ENCODE measurements at regions not wholly inside any gene's neighbourhood (a gene's known extent, or its start where the extent isn't known, plus 50 kb on each side); places are given as distances from the start of the nearest gene placed in this dataset.

DNA sequence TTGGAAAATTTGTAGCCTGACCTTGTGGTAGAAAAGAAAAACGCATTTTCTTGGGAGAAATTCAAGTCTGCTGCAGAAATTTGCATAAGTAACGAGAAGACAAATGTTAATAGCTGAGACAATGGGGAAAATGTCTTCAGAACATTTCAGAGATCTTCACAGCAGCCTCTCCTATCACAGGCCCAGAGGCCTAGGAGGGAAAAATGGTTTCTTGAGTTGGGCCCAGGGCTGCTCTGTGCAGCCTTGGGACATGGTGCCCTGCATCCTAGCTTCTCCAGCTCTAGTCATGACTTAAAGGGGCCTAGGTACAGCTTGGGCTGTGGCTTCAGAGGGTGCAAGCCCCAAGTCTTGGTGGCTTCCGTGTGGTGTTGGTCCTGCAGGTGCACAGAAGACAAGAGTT is 104.2 kb downstream of the ZNF621 start:
- TF ChIP-seq, protein P1, sequence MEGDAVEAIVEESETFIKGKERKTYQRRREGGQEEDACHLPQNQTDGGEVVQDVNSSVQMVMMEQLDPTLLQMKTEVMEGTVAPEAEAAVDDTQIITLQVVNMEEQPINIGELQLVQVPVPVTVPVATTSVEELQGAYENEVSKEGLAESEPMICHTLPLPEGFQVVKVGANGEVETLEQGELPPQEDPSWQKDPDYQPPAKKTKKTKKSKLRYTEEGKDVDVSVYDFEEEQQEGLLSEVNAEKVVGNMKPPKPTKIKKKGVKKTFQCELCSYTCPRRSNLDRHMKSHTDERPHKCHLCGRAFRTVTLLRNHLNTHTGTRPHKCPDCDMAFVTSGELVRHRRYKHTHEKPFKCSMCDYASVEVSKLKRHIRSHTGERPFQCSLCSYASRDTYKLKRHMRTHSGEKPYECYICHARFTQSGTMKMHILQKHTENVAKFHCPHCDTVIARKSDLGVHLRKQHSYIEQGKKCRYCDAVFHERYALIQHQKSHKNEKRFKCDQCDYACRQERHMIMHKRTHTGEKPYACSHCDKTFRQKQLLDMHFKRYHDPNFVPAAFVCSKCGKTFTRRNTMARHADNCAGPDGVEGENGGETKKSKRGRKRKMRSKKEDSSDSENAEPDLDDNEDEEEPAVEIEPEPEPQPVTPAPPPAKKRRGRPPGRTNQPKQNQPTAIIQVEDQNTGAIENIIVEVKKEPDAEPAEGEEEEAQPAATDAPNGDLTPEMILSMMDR (IDR thresholded peaks at IDR 0.05), result no peak
- TF ChIP-seq ZFX (IDR thresholded peaks at IDR 0.05; ENCODE audit: borderline replicate concordance), result no peak
